ENCODE measurements at regions not wholly inside any gene's neighbourhood (a gene's known extent, or its start where the extent isn't known, plus 50 kb on each side); places are given as distances from the start of the nearest gene placed in this dataset.

- TF ChIP-seq CTCF (IDR thresholded peaks at IDR 0.05), result no peak
- no peak for TF ChIP-seq POLR2A (IDR thresholded peaks at IDR 0.05)
Measured at GRCh38 chr5:92369587-92369986, 986.5 kb upstream of the ARRDC3 start.

All from thyroid gland (tissue), 4 donors.